Activated naive CD4-positive, alpha-beta T cell treated with anti-CD3 and anti-CD28 coated beads, Interleukin-2, amount 50 U/mL, for 16 hours (primary cell): ENCODE measurements at regions not wholly inside any gene's neighbourhood (a gene's known extent, or its start where the extent isn't known, plus 50 kb on each side); places are given as distances from the start of the nearest gene placed in this dataset.

Experiments used
- DNase-seq: peaks from one replicate; pipeline ENCODE4 v3.0.0-alpha.2; 2020

- no peak for DNase-seq
Measured at GRCh38 chr11:70688142-70688541, 289.8 kb downstream of the CTTN start.

GRCh38 chr11:70689764-70690163 lies 291.4 kb downstream of the CTTN start:
- DNase-seq = no peak

- no peak for DNase-seq
Measured at GRCh38 chr11:70692131-70692530, 293.8 kb downstream of the CTTN start.

GRCh38 chr11:70694371-70694770 lies 296.0 kb downstream of the CTTN start:
- no peak for DNase-seq

GRCh38 chr11:70695086-70695960 lies 297.0 kb downstream of the CTTN start:
- DNase-seq = no peak

- DNase-seq = no peak
Measured at GRCh38 chr11:70696076-70696475, 297.7 kb downstream of the CTTN start.

GRCh38 chr11:70696564-70696963 lies 298.2 kb downstream of the CTTN start:
- DNase-seq = no peak

- no peak for DNase-seq
Measured at GRCh38 chr11:70697701-70698100, 299.4 kb downstream of the CTTN start.

GRCh38 chr11:70698871-70699270 lies 300.5 kb downstream of the CTTN start:
- no peak for DNase-seq

GRCh38 chr11:70699294-70700221 lies 301.2 kb downstream of the CTTN start:
- no peak for DNase-seq

- no peak for DNase-seq
Measured at GRCh38 chr11:70700453-70700852, 302.1 kb downstream of the CTTN start.

GRCh38 chr11:70700871-70701270 lies 302.5 kb downstream of the CTTN start:
- DNase-seq = no peak

GRCh38 chr11:70702040-70702648 lies 303.8 kb downstream of the CTTN start:
- no peak for DNase-seq

GRCh38 chr11:70703141-70704064 lies 305.1 kb downstream of the CTTN start:
- no peak for DNase-seq

- no peak for DNase-seq
Measured at GRCh38 chr11:70705097-70705496, 306.8 kb downstream of the CTTN start.

- DNase-seq = no peak
Measured at GRCh38 chr11:70705930-70706329, 307.6 kb downstream of the CTTN start.

- DNase-seq = no peak
Measured at GRCh38 chr11:70707821-70708220, 309.5 kb downstream of the CTTN start.

- DNase-seq = no peak
Measured at GRCh38 chr11:70709596-70709995, 311.3 kb downstream of the CTTN start.

GRCh38 chr11:70710192-70710591 lies 311.9 kb downstream of the CTTN start:
- DNase-seq = no peak

GRCh38 chr11:70710601-70711000 lies 312.3 kb downstream of the CTTN start:
- no peak for DNase-seq

- no peak for DNase-seq
Measured at GRCh38 chr11:70711095-70711910, 313.0 kb downstream of the CTTN start.

- DNase-seq = no peak
Measured at GRCh38 chr11:70711911-70712185, 313.5 kb downstream of the CTTN start.
